ENCODE measurements at regions not wholly inside any gene's neighbourhood (a gene's known extent, or its start where the extent isn't known, plus 50 kb on each side); places are given as distances from the start of the nearest gene placed in this dataset.
A peak's percentile ranks its signal among the peaks of the same experiment; 100 is the strongest.
"Not testable (repeated sequence)": the region's sequence is repeated elsewhere in the genome, so short reads cannot be mapped to it uniquely, and the experiment has no call there.

DNA sequence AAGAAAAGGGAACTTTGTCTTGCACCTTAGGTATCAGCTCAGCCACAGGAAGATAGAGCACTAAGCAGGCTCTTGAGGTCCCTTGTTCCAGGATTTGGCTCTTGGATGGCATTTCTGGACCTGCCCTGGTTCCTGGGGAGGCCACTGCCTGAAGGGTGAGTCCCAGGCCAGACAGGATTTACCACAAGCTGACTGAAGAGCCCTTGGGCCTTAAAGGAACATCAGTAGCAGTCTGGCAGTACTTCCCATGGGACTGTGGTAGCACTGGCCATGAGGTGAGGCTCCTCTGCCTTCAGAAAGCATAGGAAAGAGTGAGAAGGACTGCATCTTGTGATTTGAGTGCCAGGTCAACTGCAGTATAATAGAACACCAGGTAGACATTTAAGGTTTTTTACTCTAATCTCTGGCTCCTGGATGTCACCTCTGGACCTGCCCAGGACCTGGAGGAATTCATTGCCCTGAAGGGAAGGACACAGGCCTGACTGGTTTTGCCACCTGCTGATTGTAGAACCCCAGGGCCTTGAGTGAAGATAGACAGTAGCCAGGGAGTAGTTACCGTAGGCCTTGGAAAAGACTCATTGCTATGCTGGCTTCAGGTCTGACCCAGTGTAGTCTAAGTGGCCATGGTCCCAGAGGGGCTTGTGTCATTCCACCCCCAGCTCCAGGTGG, 154.4 kb upstream of the CREB1 start:
- DNase-seq: no peak

DNA sequence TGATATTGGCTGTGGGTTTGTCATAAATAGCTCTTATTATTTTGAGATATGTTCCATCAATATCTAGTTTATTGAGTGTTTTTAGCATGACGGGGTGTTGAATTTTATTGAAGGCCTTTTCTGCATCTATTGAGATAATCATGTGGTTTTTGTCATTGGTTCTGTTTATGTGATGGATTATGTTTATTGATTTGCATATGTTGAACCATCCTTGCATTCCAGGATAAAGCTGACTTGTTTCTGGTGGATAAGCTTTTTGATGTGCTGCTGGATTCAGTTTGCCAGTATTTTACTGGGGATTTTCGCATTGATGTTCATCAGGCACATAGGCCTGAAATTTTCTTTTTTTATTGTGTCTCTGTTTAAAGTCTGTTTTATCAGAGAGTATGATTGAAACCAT, 151.1 kb upstream of the CREB1 start:
- not testable (repeated sequence) for DNase-seq

GRCh38 chr2:207385076-207385475, 144.7 kb upstream of the CREB1 start:
- no peak for DNase-seq

DNA sequence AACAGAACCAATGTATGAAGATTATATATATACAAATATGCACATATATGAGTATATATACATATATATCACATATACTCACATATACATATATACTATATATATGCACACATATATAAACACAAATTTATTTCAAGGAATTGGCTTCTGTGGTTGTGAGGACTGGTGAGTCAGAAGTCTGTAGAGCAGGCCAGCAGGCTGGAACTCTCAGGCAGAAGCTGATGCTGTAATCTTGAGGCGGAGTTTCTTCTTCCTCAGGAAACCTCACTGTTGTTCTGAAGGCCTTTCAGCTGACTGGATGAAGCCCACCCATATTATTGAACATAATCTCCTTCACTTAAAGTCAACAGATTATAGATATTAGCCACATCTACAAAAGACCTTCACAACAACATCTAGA, 143.9 kb upstream of the CREB1 start:
- no peak for DNase-seq

DNA sequence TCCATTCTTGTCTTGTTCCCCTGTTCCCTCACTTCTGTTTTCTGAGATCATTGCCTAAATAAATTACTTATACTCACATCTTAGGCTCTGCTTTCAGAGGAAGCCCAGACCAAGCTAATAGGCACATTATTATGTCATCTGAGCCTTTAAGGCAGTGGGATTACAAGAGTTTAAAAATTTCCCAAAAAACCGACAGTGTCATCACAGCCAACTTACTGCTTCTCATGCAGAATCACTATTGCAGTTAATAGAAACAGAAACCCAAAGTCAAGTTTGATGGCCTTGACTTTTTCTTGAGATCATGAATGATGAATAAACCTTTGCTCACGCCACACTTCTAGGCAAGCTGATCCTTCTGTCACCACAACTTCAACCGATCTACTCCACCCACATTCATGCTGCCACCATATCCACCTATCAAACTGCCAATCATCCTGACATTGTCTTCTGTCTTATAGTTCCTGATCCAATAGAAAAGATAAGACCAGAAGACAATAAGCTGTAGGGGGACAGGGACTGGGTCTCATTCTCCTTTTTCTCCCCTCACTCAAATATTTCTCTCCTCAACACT, 142.7 kb upstream of the CREB1 start:
- no peak for DNase-seq

GRCh38 chr2:207390302-207391095, 139.3 kb upstream of the CREB1 start:
- no peak for DNase-seq

DNA sequence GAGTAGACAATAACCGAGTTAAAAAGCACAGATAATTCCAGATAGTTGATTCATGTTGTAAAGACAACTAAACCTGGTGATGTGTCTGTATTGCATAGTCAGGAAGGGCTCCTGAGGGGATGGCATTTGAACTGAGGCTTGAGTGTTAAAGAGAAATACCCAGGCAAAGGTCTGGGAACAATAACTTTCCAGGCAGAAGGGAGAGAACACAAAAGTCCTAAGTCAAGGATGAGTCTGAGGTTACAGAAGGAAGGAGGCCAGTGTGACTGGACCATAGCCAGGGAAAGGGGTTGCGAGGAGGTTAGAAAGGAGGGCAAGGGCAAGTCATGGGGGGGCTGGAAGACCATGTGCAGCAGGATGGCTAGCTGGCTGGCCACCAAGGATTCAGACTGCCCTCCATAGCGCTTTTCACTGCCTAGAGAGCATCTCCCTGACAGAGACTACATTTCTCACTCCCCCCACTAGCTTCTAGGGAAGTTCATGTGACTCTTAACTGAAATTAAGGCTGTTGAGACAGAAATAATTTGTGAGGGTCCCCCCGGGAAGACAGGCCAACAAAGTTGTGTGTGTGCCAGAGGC, 135.5 kb upstream of the CREB1 start:
- DNase-seq: no peak

GRCh38 chr2:207394812-207395534, 134.8 kb upstream of the CREB1 start:
- DNase-seq: peak; percentile 6

GRCh38 chr2:207395535-207396251, 134.1 kb upstream of the CREB1 start:
- DNase-seq: no peak

DNA sequence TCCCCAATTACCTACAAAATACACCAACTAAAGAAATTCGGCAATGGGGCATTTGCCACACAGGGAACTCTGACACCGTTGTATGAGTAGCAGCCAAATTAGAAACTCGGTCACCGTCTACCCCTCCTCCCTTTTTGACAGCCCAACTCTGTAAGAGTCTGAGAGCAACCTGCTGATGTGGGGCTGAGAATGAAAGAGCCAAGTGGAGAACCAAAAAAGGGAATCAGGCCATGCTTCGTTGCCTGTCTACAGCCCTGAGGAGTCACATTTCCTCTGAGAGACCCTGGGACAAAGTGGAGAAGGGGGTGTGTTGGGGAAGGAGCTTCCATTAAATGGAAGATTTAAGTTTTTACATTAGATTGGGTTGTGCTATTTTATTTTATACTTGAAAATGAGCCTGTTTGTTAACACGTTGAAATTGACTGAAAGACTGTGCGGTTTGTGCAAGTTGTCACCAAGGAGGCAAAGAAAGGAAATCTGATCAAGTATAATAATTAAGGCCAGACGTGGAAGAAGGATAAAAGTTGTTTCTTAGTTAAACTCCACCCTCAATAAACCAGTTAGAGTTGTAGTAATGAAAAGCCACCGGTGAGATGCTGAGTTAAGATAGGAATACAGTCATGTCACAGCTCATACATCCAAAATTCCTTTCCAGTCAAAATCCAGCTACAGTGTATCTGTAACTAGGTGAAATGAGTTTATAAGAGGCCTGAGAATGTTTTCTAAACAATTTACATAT, 131.7 kb upstream of the CREB1 start:
- no peak for DNase-seq

DNA sequence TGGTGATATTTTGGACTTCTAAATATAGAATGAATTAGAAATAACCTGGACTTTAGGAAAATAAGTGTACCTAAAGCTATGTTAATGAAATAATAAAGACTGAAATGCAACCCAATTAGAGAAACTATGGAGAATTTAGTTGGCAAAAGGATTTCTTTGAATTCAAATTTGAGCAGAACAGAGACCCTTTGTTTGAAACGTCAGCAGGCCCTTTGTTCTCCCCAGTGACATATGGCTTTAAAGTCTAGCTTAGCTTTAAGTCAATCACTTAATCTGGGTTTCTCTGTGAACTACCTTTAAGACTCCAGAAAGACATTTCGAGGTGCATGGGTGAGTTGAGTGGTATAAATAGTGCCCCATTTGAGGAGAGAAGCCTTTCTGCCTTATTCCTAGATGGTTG, 130.5 kb upstream of the CREB1 start:
- no peak for DNase-seq

GRCh38 chr2:207401338-207401737, 128.4 kb upstream of the CREB1 start:
- no peak for DNase-seq

DNA sequence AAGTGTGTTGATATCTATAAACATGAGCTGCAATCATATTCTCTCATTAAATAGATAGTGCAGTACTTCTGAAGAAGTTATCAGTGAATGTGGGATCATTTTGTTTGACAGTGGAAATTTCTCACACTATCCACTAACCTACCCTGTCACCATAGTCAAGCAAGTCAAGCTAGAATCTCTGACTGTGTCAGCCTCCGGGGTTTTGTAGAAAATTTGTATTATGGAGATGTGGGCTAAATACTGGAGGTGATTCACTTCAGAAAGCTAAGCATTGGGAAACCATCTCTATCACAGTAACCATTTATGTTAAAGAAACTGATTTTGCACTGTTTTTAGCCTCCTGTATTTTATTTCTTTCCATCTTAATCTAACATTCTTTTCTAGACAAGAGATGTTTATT, 126.6 kb upstream of the CREB1 start:
- no peak for DNase-seq

DNA sequence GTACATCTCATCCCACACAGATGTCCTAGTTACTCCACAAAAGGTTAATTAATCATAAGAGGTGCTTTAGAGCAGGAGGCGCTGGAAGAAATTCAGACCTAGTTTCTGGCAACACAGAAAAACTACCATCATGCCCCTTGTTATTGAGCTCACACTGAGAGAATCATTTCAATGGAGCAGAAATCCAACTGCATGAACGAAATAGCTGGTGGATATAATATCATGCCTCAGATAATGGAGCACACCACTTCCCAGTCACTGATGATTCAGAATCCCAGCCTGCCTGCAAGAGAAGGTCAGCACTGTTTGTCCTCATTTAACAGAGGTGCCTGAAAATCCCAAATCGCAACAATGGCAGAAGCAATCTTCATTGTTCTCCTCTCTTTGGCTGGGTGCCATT, 125.8 kb upstream of the CREB1 start:
- no peak for DNase-seq

DNA sequence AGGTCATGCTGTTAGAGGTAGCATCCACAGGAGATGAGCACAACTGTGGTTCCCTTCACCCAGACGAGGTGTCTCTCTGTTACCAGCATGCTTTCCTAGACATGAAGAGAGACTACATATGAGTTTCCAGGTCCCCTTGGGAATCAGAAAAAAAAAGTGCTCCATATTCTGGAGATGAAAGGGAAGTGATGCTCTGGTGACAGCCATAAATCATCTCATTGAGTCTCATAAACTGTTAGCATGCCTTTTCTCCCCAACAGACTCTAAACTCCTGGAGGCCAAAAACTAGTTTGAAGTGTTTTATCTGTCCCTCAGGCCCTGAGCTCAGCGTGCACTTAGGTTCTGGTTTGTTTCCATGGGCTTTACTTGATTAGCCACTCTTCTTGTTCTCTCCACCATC, 124.6 kb upstream of the CREB1 start:
- no peak for DNase-seq

DNA sequence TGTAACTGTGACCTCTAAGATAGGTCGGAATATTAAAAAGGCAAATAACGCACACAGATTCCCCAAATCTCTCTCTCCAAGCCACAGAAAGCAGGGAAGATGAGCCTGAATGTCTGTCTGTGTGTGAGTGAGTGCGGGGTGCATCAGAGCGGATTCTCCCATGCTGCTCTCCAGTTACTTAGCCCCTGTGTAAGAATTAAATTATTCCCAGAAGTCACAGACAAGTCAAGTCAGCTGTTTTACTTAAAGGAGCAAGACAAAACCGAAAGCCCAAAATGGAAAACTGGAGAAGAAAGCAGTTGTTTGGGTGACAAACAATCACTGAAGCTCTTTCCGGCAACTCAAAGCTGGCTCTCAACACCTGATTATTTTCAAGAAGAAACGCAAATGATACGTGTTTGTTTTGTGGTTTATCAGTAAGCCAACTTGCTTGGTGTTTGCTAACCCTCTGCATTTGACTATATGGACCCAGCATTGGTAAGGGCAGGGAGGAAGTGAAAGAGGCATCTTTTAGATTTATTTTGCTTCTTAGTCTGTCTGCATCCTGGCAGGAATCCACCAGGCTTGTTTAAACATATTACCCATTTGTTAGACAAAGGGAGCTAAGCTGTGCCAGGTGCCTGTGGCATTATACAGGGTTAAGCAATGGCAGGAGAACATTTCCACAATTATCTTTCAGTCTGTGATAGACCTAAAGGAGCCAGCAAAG, 121.5 kb upstream of the CREB1 start:
- DNase-seq: no peak

GRCh38 chr2:207409517-207409916, 120.2 kb upstream of the CREB1 start:
- DNase-seq: no peak

GRCh38 chr2:207412787-207413310, 116.9 kb upstream of the CREB1 start:
- DNase-seq: no peak

DNA sequence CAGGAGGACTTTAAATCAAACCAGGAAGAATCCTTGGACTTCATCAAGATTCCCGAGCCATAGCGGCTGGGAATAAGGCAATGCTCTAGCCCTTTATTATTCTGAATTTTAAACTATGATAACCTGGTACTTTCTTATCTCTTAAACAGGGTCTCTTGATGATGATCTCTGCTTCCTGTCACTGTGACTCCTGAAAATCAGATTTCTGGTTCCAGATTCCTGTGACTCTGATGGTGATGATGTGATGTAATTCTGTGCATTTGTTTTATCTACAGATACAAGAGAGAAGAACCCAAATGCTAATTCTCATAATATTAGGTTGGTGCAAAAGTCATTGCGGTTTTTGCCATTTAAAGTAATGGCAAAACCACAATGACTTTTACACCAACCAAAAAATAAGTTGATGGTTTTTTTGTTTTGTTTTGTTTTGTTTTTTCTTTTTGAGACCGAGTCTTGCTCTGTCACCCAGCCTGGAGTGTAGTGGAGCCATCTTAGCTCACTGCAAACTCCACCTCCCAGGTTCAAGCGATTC, 116.3 kb upstream of the CREB1 start:
- no peak for DNase-seq

- DNase-seq: no peak
Observed at GRCh38 chr2:207416111-207416510, 113.7 kb upstream of the CREB1 start.

DNA sequence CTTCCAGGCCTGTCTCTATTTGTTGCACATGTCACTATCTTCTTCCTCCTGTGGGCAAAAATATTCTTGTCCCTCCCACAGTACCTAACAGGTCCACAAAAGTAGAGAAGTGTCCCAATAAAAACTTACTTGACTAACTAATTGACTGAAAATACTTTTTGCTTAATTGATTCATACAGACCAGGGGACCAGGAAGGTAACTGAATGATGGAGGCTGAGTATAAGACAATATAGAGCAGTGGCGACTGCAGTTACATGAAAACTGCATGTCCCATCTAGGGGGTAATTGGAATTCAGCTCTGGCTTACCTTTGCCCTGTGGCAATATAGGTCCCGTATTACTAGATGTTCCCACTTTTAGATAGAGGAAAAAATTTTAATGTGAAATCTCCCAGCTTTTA, 112.9 kb upstream of the CREB1 start:
- no peak for DNase-seq
